ENCODE measurements at regions not wholly inside any gene's neighbourhood (a gene's known extent, or its start where the extent isn't known, plus 50 kb on each side); places are given as distances from the start of the nearest gene placed in this dataset.

DNA sequence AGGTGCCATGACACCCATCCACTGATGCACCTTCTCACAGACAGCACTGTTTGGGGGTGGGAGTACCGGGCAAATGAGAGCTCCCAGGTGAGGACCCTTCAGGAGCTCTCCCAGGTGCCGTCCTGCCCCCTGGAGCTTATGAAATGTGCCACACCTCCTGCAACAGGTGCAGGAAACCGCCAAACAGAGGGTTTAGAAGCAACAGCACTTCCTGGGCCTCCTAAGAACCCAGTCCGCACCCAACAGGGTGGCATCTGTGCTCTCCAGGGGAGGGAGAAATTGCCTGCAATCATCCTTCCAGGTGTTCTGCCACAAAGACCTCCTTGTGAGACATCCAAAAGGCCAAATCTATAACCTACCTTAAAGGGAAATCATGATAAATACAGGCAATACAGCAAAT is 87.7 kb upstream of the ATP1B1 start (continued):
- no peak for TF ChIP-seq SNAI2 (CRISPR knock-in tag; IDR thresholded peaks at IDR 0.05)

GRCh38 chr1:169019419-169020058 is 87.0 kb upstream of the ATP1B1 start:
- ATAC-seq = no peak; the same call in 2 of the 3 replicates
- TF ChIP-seq CSDC2 (CRISPR knock-in tag; IDR thresholded peaks at IDR 0.05) (no peak), ZFP3 (CRISPR knock-in tag; IDR thresholded peaks at IDR 0.05) (no peak)

DNA sequence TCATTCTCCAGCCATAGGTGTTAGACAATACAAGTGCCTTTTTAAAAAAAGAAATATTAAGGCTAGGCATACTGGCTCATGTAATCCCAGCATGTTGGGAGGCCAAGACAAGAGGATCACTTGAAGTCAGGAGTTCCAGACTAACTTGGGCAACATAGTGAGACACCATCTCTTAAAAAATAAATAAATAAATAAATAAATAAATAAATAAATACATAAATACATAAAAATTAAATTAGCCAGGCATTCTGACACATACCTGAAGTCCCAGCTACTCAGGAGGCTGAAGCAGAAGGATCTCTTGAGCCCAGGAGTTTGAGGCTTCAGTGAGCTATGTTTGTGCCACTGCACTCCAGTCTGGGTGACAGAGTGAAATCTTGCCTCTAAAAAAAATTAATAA is 85.8 kb upstream of the ATP1B1 start:
- no peak for ATAC-seq
- TF ChIP-seq OSR1 (CRISPR knock-in tag; IDR thresholded peaks at IDR 0.05) = no peak

GRCh38 chr1:169022648-169023047 is 83.8 kb upstream of the ATP1B1 start:
- TF ChIP-seq ZNF565 (CRISPR knock-in tag; conservative IDR thresholded peaks at IDR 0.05; ENCODE audit: low read depth) = no peak
- no peak for TF ChIP-seq ZNF8 (CRISPR knock-in tag; IDR thresholded peaks at IDR 0.05)
- TF ChIP-seq TSHZ2 (CRISPR knock-in tag; IDR thresholded peaks at IDR 0.05) = no peak
- TF ChIP-seq CREB5 (CRISPR knock-in tag; IDR thresholded peaks at IDR 0.05; ENCODE audit: low read depth) = no peak
- no peak for TF ChIP-seq ZFP30 (CRISPR knock-in tag; IDR thresholded peaks at IDR 0.05)
- TF ChIP-seq ESRRG (CRISPR knock-in tag; IDR thresholded peaks at IDR 0.05) = no peak
- no peak for TF ChIP-seq ZC3H10 (CRISPR knock-in tag; IDR thresholded peaks at IDR 0.05)
- no peak for TF ChIP-seq CSDC2 (CRISPR knock-in tag; IDR thresholded peaks at IDR 0.05)
- no peak for TF ChIP-seq CSRNP3 (CRISPR knock-in tag; IDR thresholded peaks at IDR 0.05)
- TF ChIP-seq ISL1 (CRISPR knock-in tag; IDR thresholded peaks at IDR 0.05) = no peak
- no peak for TF ChIP-seq ZNF70 (CRISPR knock-in tag; IDR thresholded peaks at IDR 0.05)
- TF ChIP-seq ARNTL (CRISPR knock-in tag; IDR thresholded peaks at IDR 0.05; ENCODE audit: borderline replicate concordance, low read depth) = no peak
- no peak for TF ChIP-seq ZFP3 (CRISPR knock-in tag; IDR thresholded peaks at IDR 0.05)
- TF ChIP-seq RARB (CRISPR knock-in tag; IDR thresholded peaks at IDR 0.05) = no peak
- TF ChIP-seq TCF4 (CRISPR knock-in tag; IDR thresholded peaks at IDR 0.05; ENCODE audit: borderline replicate concordance) = no peak
- no peak for TF ChIP-seq BACH2 (CRISPR knock-in tag; IDR thresholded peaks at IDR 0.05; ENCODE audit: borderline replicate concordance)
- no peak for ATAC-seq

DNA sequence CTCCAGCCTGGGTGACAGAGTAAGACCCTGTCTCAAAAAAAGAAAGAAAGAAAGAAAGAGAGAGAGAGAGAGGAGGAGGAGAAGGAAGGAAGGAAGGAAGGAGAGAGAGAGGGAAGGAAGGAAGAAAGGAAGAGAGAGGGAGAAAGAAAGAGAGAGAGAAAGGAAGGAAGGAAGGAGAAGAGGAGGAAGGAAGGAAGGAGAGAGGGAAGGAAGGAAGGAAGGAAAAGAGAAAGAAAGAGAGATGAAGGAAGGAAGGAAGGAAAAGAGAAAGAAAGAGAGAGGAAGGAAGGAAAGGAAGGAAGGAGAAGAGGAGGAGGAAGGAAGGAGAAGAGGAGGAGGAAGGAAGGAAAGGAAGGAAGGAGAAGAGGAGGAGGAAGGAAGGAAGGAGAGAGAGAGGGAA is 82.2 kb upstream of the ATP1B1 start:
- ATAC-seq = no peak
- TF ChIP-seq ZC3H10 (CRISPR knock-in tag; IDR thresholded peaks at IDR 0.05) = no peak
- TF ChIP-seq PPARA (CRISPR knock-in tag; IDR thresholded peaks at IDR 0.05; ENCODE audit: borderline replicate concordance) = no peak
- TF ChIP-seq ISL1 (CRISPR knock-in tag; IDR thresholded peaks at IDR 0.05) = no peak
- no peak for TF ChIP-seq PATZ1 (CRISPR knock-in tag; IDR thresholded peaks at IDR 0.05; ENCODE audit: borderline replicate concordance)
- TF ChIP-seq SNAI2 (CRISPR knock-in tag; IDR thresholded peaks at IDR 0.05) = no peak
- TF ChIP-seq ZNF70 (CRISPR knock-in tag; IDR thresholded peaks at IDR 0.05) = no peak
